Fibroblast of skin of scalp (primary cell): ENCODE measurements at regions not wholly inside any gene's neighbourhood (a gene's known extent, or its start where the extent isn't known, plus 50 kb on each side); places are given as distances from the start of the nearest gene placed in this dataset.

Experiments
- DNase-seq: peaks from one replicate; pipeline ENCODE4 v3.0.0-alpha.2; 2013

- DNase-seq: no peak
Measured at GRCh38 chr6:87847135-87847829, 145.2 kb upstream of the AKIRIN2 start.

GRCh38 chr6:87846434-87846833 is 144.4 kb upstream of the AKIRIN2 start:
- no peak for DNase-seq

- DNase-seq: no peak
Measured at GRCh38 chr6:87840324-87840723, 138.3 kb upstream of the AKIRIN2 start.

GRCh38 chr6:87837876-87838275 is 135.8 kb upstream of the AKIRIN2 start:
- no peak for DNase-seq

GRCh38 chr6:87837444-87837843 is 135.4 kb upstream of the AKIRIN2 start:
- no peak for DNase-seq

- peak; percentile 34 for DNase-seq
Measured at GRCh38 chr6:87832025-87832825, 130.2 kb upstream of the AKIRIN2 start.

- DNase-seq: no peak
Measured at GRCh38 chr6:87830907-87831306, 128.9 kb upstream of the AKIRIN2 start.

- no peak for DNase-seq
Measured at GRCh38 chr6:87829622-87830121, 127.6 kb upstream of the AKIRIN2 start.

GRCh38 chr6:87828044-87828443 is 126.0 kb upstream of the AKIRIN2 start:
- DNase-seq: no peak

- no peak for DNase-seq
Measured at GRCh38 chr6:87827346-87827745, 125.3 kb upstream of the AKIRIN2 start.

GRCh38 chr6:87826424-87826823 is 124.4 kb upstream of the AKIRIN2 start:
- DNase-seq: no peak

- DNase-seq: no peak
Measured at GRCh38 chr6:87825821-87826221, 123.8 kb upstream of the AKIRIN2 start.

GRCh38 chr6:87824958-87825491 is 123.0 kb upstream of the AKIRIN2 start:
- DNase-seq: no peak

GRCh38 chr6:87822011-87822410 is 120.0 kb upstream of the AKIRIN2 start:
- DNase-seq: peak; percentile 13

GRCh38 chr6:87820343-87820984 is 118.4 kb upstream of the AKIRIN2 start:
- DNase-seq: no peak

- peak; percentile 49 for DNase-seq
Measured at GRCh38 chr6:87817183-87817582, 115.2 kb upstream of the AKIRIN2 start.

GRCh38 chr6:87815449-87815848 is 113.4 kb upstream of the AKIRIN2 start:
- no peak for DNase-seq

GRCh38 chr6:87808005-87808757 is 106.1 kb upstream of the AKIRIN2 start:
- peak; percentile 23 for DNase-seq

GRCh38 chr6:87807475-87807874 is 105.4 kb upstream of the AKIRIN2 start:
- no peak for DNase-seq

- DNase-seq: no peak
Measured at GRCh38 chr6:87806635-87807034, 104.6 kb upstream of the AKIRIN2 start.

GRCh38 chr6:87806099-87806498 is 104.1 kb upstream of the AKIRIN2 start:
- no peak for DNase-seq

- no peak for DNase-seq
Measured at GRCh38 chr6:87803791-87804190, 101.8 kb upstream of the AKIRIN2 start.
